ENCODE measurements at regions not wholly inside any gene's neighbourhood (a gene's known extent, or its start where the extent isn't known, plus 50 kb on each side); places are given as distances from the start of the nearest gene placed in this dataset.

GRCh38 chr10:53701213-53701612 is 928.6 kb upstream of the MBL2 start:
- Histone ChIP-seq H2AK5ac (ENCODE audit: insufficient read length, low read length) (no peak overlapping the region), H2BK120ac (ENCODE audit: low read depth, low read length, poor library complexity, severe bottlenecking) (no peak overlapping the region), H3K9ac (ENCODE audit: extremely low read depth, insufficient read length, low read length) (no peak overlapping the region), H4K91ac (ENCODE audit: insufficient read length, low read depth, low read length) (no peak overlapping the region), H3K14ac (ENCODE audit: insufficient read depth, low read length) (no peak overlapping the region), H3K27ac (ENCODE audit: insufficient read length, low read depth, low read length) (no peak overlapping the region), H3K79me1 (ENCODE audit: insufficient read depth, low read depth, low read length, poor library complexity, severe bottlenecking) (no peaks in the 10 kb centered on the region), H4K5ac (ENCODE audit: insufficient read length, low read depth, low read length) (no peak overlapping the region), H4K8ac (replicated peaks; ENCODE audit: insufficient read length, low read depth, low read length) (no peak overlapping the region), H3K23ac (ENCODE audit: insufficient read length, low read depth, low read length) (no peak overlapping the region), H3K27me3 (ENCODE audit: insufficient read depth, low read length) (no peaks in the 10 kb centered on the region), H3K9me3 (ENCODE audit: control insufficient read depth, low read depth, low read length) (no peaks in the 10 kb centered on the region), H4K20me1 (ENCODE audit: control insufficient read depth, insufficient read depth, insufficient read length) (no peaks in the 10 kb centered on the region), H3K18ac (ENCODE audit: insufficient read length, low read depth, low read length) (no peak overlapping the region), H2BK5ac (ENCODE audit: insufficient read length, low read length) (no peak overlapping the region), H3K4me2 (ENCODE audit: insufficient read depth, insufficient read length, low read length) (no peak overlapping the region), H2BK12ac (ENCODE audit: insufficient read length, low read depth, low read length) (no peak overlapping the region), H3K4me1 (ENCODE audit: insufficient read depth, low read length) (no peaks in the 10 kb centered on the region), H3K4ac (ENCODE audit: low read depth, low read length) (no peak overlapping the region), H3T11ph (ENCODE audit: low read length) (no peak overlapping the region), H2AFZ (ENCODE audit: low read length) (no peak overlapping the region), H3K23me2 (ENCODE audit: insufficient read length, low read depth, low read length, poor library complexity, severe bottlenecking) (no peaks in the 10 kb centered on the region), H3K56ac (ENCODE audit: insufficient read length, low read depth, low read length) (no peak overlapping the region), H3K79me2 (ENCODE audit: insufficient read depth, low read length) (no peaks in the 10 kb centered on the region), H2BK20ac (ENCODE audit: low read depth, low read length, poor library complexity, severe bottlenecking) (no peak overlapping the region), H2BK15ac (ENCODE audit: low read depth, low read length) (no peak overlapping the region)
- Mint-ChIP-seq H3K27me3 (ENCODE audit: low read depth) (no peaks in the 10 kb centered on the region), H3K27ac (no peak overlapping the region), H3K4me3 (no peak overlapping the region), H3K4me1 (no peaks in the 10 kb centered on the region), H3K9me3 (peaks cover 5 to 11% of the 10 kb centered on the region in 2 experiments; a peak in 3 of 5 replicates), H3K36me3 (ENCODE audit: insufficient read depth in 1 of 3, low read depth in 3 of 3) (peaks cover 0 to 4% (median 3%) of the 10 kb centered on the region in 3 experiments; a peak in 2 of 7 replicates)
- TF ChIP-seq CTCF (conservative IDR thresholded peaks at IDR 0.05) = no peak
- DNase-seq = no peak
